Stomach (tissue), 4 donors: ENCODE measurements at regions not wholly inside any gene's neighbourhood (a gene's known extent, or its start where the extent isn't known, plus 50 kb on each side); places are given as distances from the start of the nearest gene placed in this dataset.

Experiments used
- CTCF ChIP-seq, 7 experiments: fragments of 450-650 bp in 4 of 7; fragments of 200-600 bp in 3 of 7; sonication (generic) in 3 of 7; IDR thresholded peaks; one replicate each; pipeline ENCODE4 v1.5.1; 2016 to 2019; ENCODE audit warnings: antibody characterized with exemption in 7 of 7, control low read depth in 2 of 7, mild to moderate bottlenecking in 1 of 7
- EP300 ChIP-seq: sonication (generic); formaldehyde crosslinking; IDR thresholded peaks from one replicate; pipeline ENCODE4 v1.6.1; 2017; ENCODE audit warnings: antibody characterized with exemption
- POLR2A ChIP-seq, 4 donors: fragments of 450-650 bp; IDR thresholded peaks; one replicate each; pipeline ENCODE4 v1.6.1; 2016; ENCODE audit warnings: antibody characterized with exemption in 4 of 4, control low read depth in 2 of 4, mild to moderate bottlenecking in 1 of 4, moderate library complexity in 1 of 4

GRCh38 chr2:234398531-234398930, 98.3 kb downstream of the ARL4C start:
- TF ChIP-seq POLR2A (IDR thresholded peaks at IDR 0.05) (no peak), CTCF (IDR thresholded peaks at IDR 0.05) (no peak), EP300 (no peak)
